Pancreas (tissue), 10 donors: ENCODE measurements at regions not wholly inside any gene's neighbourhood (a gene's known extent, or its start where the extent isn't known, plus 50 kb on each side); places are given as distances from the start of the nearest gene placed in this dataset.

Experiments used
- ATAC-seq, 4 donors: fragments of 200-7000 bp; cut with Tn5 transposase; one replicate each; pipeline versions ENCODE4 v1.8.0 to v1.9.1; 2020; ENCODE audit warnings: mild to moderate bottlenecking in 4 of 4, moderate library complexity in 4 of 4
- DNase-seq, 6 donors: peaks; one replicate each; pipeline ENCODE4 v3.0.0-alpha.2; 2020
- FAIRE-seq: peaks from 2 replicates; lab custom pipeline; 2012; peaks lifted over from hg19 to GRCh38; lab: Jason Lieb, UNC
- H3K27ac ChIP-seq, 4 donors: fragments of 200-600 bp; sonication (generic); 1 replicate in 3 of 4; 2 replicates in 1 of 4; pipeline versions ENCODE4 v1.5.0 to v1.8.0; 2020
- H3K27me3 ChIP-seq, 4 donors: fragments of 200-600 bp; one replicate each; pipeline ENCODE4 v1.8.0; 2021
- H3K36me3 ChIP-seq, 3 donors: fragments of 200-600 bp; sonication (generic) in 1 of 3; one replicate each; pipeline versions ENCODE4 v1.5.0 to v1.8.0; 2020 to 2021
- H3K4me1 ChIP-seq, 3 donors: fragments of 200-600 bp; one replicate each; pipeline ENCODE4 v1.8.0; 2021
- H3K4me3 ChIP-seq, 4 donors: fragments of 200-600 bp; sonication (generic) in 2 of 4; one replicate each; pipeline versions ENCODE4 v1.5.0 to v1.8.0; 2020 to 2021
- H3K9me3 ChIP-seq, 4 donors: fragments of 200-600 bp; one replicate each; pipeline ENCODE4 v1.8.0; 2021
- WGBS, 2 donors: extraction: QIAGEN DNeasy Blood & Tissue Kit; methylation state at CpG; one replicate each; pipeline ENCODE4 v1.1.7; 2013; 5-methylcytosine and 5-hydroxymethylcytosine counted together
- intact Hi-C, 3 donors: fragments of 100-400 bp; cut with DNase I; formaldehyde crosslinking; loops; one replicate each; pipeline versions ENCODE4 v1.11.1 to v1.14.2; 2022
- TF ChIP-seq, protein P1 (sequence below), 4 donors: fragments of 200-600 bp; sonication (generic) in 3 of 4; IDR thresholded peaks; one replicate each; pipeline versions ENCODE4 v1.5.0 to v1.8.0; 2021; ENCODE audit warnings: antibody characterized with exemption in 4 of 4
- donor health status: healthy with polysubstance abuse.
- donor health status: DM: no; HTN: no; CAD: no; lungs with moderate emphysema.
- donor health status: DM: no; HTN: no; CAD: no.
- donor health status: control.
- donor health status: control.
- donor health status: Bipolar disorder and iron deficiency.
- donor health status: DM: yes; HTN: yes; CAD: no.
- donor health status: DM: no; HTN: no; CAD: no.
- donor health status: DM: no; HTN: no; CAD: no.
- donor health status: DM: yes; HTN: yes; CAD: no.

DNA sequence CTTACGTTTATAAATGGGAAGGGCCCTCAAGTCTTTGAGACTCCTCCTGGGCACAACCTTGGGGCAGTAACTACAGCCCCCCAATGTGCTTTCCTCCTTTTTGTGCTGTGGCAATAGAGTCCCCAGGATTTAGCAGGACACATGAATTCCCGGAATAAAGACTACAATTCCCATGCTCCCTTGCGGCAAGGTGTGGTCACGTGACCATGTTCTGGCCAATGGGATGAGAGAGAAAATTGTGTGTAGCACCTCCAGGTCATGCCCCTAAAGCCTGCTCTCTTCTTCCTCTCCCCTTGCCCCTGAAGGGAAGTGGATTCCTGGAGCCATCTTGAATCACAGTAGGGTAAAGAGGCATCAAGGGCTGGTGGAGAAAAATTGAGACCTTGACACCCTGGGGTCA, 295.1 kb upstream of the SFSWAP start:
- H3K4me3 ChIP-seq = no peak overlapping the region
- no peaks in the 10 kb centered on the region for H3K27me3 ChIP-seq
- FAIRE-seq = no peak
- H3K4me1 ChIP-seq = no peaks in the 10 kb centered on the region
- 64 to 78% methylated on average over 4 of the region's 4 CpGs for WGBS, 2 donors
- no peak overlapping the region for H3K27ac ChIP-seq
- no peaks in the 10 kb centered on the region for H3K36me3 ChIP-seq
- DNase-seq = no peak
- no peaks in the 10 kb centered on the region for H3K9me3 ChIP-seq
- intact Hi-C loops = no loop called here
- no peak for ATAC-seq
- TF ChIP-seq, protein P1, sequence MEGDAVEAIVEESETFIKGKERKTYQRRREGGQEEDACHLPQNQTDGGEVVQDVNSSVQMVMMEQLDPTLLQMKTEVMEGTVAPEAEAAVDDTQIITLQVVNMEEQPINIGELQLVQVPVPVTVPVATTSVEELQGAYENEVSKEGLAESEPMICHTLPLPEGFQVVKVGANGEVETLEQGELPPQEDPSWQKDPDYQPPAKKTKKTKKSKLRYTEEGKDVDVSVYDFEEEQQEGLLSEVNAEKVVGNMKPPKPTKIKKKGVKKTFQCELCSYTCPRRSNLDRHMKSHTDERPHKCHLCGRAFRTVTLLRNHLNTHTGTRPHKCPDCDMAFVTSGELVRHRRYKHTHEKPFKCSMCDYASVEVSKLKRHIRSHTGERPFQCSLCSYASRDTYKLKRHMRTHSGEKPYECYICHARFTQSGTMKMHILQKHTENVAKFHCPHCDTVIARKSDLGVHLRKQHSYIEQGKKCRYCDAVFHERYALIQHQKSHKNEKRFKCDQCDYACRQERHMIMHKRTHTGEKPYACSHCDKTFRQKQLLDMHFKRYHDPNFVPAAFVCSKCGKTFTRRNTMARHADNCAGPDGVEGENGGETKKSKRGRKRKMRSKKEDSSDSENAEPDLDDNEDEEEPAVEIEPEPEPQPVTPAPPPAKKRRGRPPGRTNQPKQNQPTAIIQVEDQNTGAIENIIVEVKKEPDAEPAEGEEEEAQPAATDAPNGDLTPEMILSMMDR (IDR thresholded peaks at IDR 0.05) = no peak

DNA sequence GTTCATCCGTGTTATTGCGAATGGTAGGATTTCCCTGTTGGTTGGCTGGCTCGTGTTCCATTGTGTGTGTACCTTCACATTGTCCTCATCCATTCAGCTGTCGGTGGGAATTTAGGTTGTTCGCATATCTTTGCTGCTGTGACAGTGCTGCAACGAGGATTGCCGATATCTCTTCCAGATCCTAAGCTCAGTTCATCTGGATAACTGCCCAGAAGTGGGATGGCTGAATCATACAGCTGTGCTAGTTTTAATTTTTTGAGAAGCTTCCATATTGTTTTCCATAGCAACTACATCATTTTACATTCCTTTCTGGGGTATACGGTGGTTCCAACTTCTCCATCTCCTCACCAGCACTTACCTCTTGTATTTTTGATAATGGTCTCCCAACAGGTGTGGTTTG, 292.8 kb upstream of the SFSWAP start:
- WGBS, 2 donors = 71 to 77% methylated on average over 8 of the region's 8 CpGs
- ATAC-seq (no peak), FAIRE-seq (no peak)

DNA sequence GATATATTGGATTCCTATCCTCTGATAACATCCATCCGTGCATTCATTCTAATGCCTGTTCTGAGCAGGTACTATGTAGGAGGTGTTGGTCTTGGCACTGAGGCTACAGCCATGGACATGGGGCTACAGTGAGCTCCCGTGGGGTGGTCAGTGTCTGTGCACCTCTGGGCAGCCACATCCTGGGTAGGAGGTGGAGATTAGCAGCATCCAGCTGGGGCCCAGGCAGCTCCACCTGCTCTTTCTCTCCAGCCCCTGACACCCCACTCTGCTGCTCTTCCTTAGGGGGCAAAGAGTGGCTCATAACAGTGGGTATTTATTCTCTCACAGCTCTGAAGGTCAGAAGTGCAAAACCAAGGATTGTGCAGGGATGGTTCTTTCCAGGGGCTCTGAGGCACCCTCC, 292.0 kb upstream of the SFSWAP start:
- Histone ChIP-seq H3K4me1 (no peaks in the 10 kb centered on the region), H3K9me3 (no peaks in the 10 kb centered on the region), H3K27me3 (no peaks in the 10 kb centered on the region), H3K4me3 (no peak overlapping the region), H3K36me3 (no peaks in the 10 kb centered on the region), H3K27ac (no peak overlapping the region)
- WGBS, 2 donors = 49 to 73% methylated on average over 2 of the region's 2 CpGs
- intact Hi-C loops = no loop called here
- DNase-seq (no peak), ATAC-seq (no peak), FAIRE-seq (no peak)
- TF ChIP-seq, protein P1 (IDR thresholded peaks at IDR 0.05) = no peak

More for the DNA sequence above, 292.8 kb upstream of the SFSWAP start:
- Histone ChIP-seq H3K4me1 (no peaks in the 10 kb centered on the region), H3K27me3 (no peaks in the 10 kb centered on the region), H3K9me3 (no peaks in the 10 kb centered on the region), H3K4me3 (no peak overlapping the region), H3K36me3 (no peaks in the 10 kb centered on the region), H3K27ac (no peak overlapping the region)
- no peak for DNase-seq
- TF ChIP-seq, protein P1 (IDR thresholded peaks at IDR 0.05) = no peak
- intact Hi-C loops = no loop called here

DNA sequence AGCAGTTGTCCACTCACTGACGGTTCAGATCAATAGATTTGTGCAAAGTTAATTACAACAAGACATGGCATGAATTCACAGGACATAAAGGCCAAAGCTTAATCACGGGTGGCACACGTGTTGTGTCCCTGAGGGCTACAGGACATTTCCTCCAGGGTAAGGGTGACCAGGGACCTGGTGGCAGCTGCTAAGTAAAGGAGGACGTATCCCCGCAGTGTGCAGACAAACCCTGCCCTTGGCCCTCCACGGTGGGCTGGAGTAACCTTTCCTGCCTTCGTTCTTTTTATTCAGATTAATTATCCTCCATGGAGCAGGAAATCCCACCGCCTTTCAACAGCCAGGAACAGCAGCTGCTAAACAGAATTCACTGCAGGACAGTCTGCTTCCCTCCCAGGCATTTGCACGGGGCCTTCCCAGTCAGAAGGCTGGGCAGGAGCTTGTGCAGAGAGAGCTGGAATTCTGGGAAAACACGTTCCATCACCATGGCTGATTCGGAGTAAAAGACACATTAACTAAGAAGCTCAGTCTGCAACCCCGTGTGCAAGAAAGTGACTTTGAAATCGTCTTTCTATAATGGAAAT, 289.9 kb upstream of the SFSWAP start:
- 39 to 47% methylated on average over 13 of the region's 13 CpGs for WGBS, 2 donors
- H3K27me3 ChIP-seq = no peaks in the 10 kb centered on the region
- FAIRE-seq (no peak), DNase-seq (no peak), ATAC-seq (no peak)
- intact Hi-C loops = no loop called here
- H3K4me1 ChIP-seq = no peaks in the 10 kb centered on the region
- H3K9me3 ChIP-seq = no peaks in the 10 kb centered on the region
- no peak overlapping the region for H3K27ac ChIP-seq
- no peaks in the 10 kb centered on the region for H3K36me3 ChIP-seq
- H3K4me3 ChIP-seq = no peak overlapping the region
- TF ChIP-seq, protein P1 (IDR thresholded peaks at IDR 0.05) = no peak

DNA sequence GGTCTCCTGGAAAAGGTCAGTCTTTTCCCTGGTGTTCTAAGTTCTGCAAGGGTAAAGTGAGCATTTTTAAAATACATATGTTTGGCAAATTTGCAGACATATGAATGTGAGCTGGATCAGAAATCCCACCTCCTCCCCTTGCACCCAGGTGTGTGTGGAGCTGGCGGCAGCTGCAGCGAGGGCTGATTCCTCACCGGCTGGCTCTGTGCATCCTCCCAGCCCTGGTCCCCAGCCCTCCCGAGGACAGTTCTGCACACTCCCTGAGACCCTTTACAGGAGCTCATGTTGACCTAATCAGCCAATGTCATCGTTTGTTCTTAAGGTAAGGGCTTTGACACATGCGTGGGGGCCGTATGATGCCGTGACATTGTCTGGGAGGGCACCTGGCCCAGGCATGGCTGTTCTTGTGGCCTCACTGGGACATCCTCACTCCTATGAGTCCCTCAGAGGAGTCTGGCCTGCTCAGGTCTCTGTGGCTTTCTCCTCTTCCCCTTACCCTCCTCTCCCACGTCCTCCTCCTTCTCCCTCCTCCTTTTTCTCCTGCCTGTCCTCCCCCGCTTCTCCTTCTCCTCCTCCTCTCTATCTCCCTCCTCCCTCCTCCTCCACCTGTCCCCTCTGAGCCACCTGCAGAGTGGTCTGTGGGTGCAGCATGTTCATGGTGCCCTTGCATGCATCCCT, 289.2 kb upstream of the SFSWAP start:
- TF ChIP-seq, protein P1 (IDR thresholded peaks at IDR 0.05) = no peak
- Histone ChIP-seq H3K9me3 (no peaks in the 10 kb centered on the region), H3K27me3 (no peaks in the 10 kb centered on the region), H3K27ac (no peak overlapping the region), H3K36me3 (no peaks in the 10 kb centered on the region), H3K4me3 (no peak overlapping the region), H3K4me1 (no peaks in the 10 kb centered on the region)
- ATAC-seq = no peak
- WGBS, 2 donors = 56 to 65% methylated on average over 10 of the region's 10 CpGs
- intact Hi-C loops = no loop called here
- no peak for FAIRE-seq
- DNase-seq = no peak
